Natural killer cell treated with Interleukin-12 subunit alpha and Interleukin-12 subunit beta and Interleukin-15 and Interleukin-18, amount 100 ng/mL, for 72 hours (primary cell): ENCODE measurements at regions not wholly inside any gene's neighbourhood (a gene's known extent, or its start where the extent isn't known, plus 50 kb on each side); places are given as distances from the start of the nearest gene placed in this dataset.
"Not testable (repeated sequence)": the region's sequence is repeated elsewhere in the genome, so short reads cannot be mapped to it uniquely, and the experiment has no call there.

Experiments
- ATAC-seq, 2 donors: fragments of 150-1000 bp; cut with Tn5 transposase in 1 of 2; sonication (Bioruptor Pico), chemical (Tn5 transposase) in 1 of 2; 2 replicates each; pipeline ENCODE4 v1.10.0; 2021
- DNase-seq: peaks from one replicate; pipeline ENCODE4 v3.0.0; 2022; ENCODE audit warnings: low spot score
- H3K27ac Mint-ChIP-seq, 2 donors: 1 replicate in 1 of 2; 2 replicates in 1 of 2; pipeline ENCODE4 v1.8.0; 2022; ENCODE audit warnings: mixed read lengths in 2 of 2, mild to moderate bottlenecking in 1 of 2, moderate library complexity in 1 of 2
- H3K27me3 Mint-ChIP-seq, 2 donors: 1 replicate in 1 of 2; 2 replicates in 1 of 2; pipeline ENCODE4 v1.8.0; 2022; ENCODE audit warnings: mixed read lengths in 2 of 2
- H3K36me3 Mint-ChIP-seq: one replicate; pipeline ENCODE4 v1.8.0; 2022; ENCODE audit warnings: mixed read lengths
- H3K4me1 Mint-ChIP-seq, 2 donors: 1 replicate in 1 of 2; 2 replicates in 1 of 2; pipeline ENCODE4 v1.8.0; 2022; ENCODE audit warnings: low read depth in 2 of 2, mixed read lengths in 2 of 2, mild to moderate bottlenecking in 1 of 2
- H3K4me3 Mint-ChIP-seq: one replicate; pipeline ENCODE4 v1.8.0; 2022; ENCODE audit warnings: mixed read lengths
- H3K9me3 Mint-ChIP-seq: 2 replicates; pipeline ENCODE4 v1.8.0; 2022; ENCODE audit warnings: mixed read lengths

GRCh38 chr17:71546419-71546818 is 574.4 kb upstream of the SOX9 start:
- no peaks in the 10 kb centered on the region for H3K36me3 Mint-ChIP-seq
- peaks cover 11% of the 10 kb centered on the region for H3K9me3 Mint-ChIP-seq
- no peak for ATAC-seq
- no peaks in the 10 kb centered on the region for H3K27me3 Mint-ChIP-seq
- H3K4me3 Mint-ChIP-seq, result no peak overlapping the region
- no peaks in the 10 kb centered on the region for H3K4me1 Mint-ChIP-seq
- DNase-seq, result no peak
- no peak overlapping the region for H3K27ac Mint-ChIP-seq

- Mint-ChIP-seq H3K4me3 (no peak overlapping the region), H3K27me3 (no peaks in the 10 kb centered on the region), H3K4me1 (no peaks in the 10 kb centered on the region), H3K27ac (no peak overlapping the region), H3K9me3 (peaks cover 11% of the 10 kb centered on the region), H3K36me3 (no peaks in the 10 kb centered on the region)
- no peak for DNase-seq
- no peak for ATAC-seq
Measured at GRCh38 chr17:71547904-71548303, 572.9 kb upstream of the SOX9 start.

- H3K4me1 Mint-ChIP-seq, result no peaks in the 10 kb centered on the region
- ATAC-seq (no peak), DNase-seq (no peak)
- H3K36me3 Mint-ChIP-seq, result no peaks in the 10 kb centered on the region
- H3K27ac Mint-ChIP-seq, result no peak overlapping the region
- H3K27me3 Mint-ChIP-seq, result no peaks in the 10 kb centered on the region
- H3K4me3 Mint-ChIP-seq, result no peak overlapping the region
- H3K9me3 Mint-ChIP-seq, result peaks cover 11% of the 10 kb centered on the region
Measured at GRCh38 chr17:71548540-71549190, 572.2 kb upstream of the SOX9 start.

GRCh38 chr17:71550675-71551074 is 570.1 kb upstream of the SOX9 start:
- Mint-ChIP-seq H3K27ac (no peak overlapping the region), H3K4me3 (no peak overlapping the region), H3K9me3 (peaks cover 8% of the 10 kb centered on the region), H3K36me3 (no peaks in the 10 kb centered on the region), H3K27me3 (no peaks in the 10 kb centered on the region), H3K4me1 (no peaks in the 10 kb centered on the region)
- no peak for ATAC-seq
- no peak for DNase-seq

- H3K9me3 Mint-ChIP-seq, result peaks cover 7% of the 10 kb centered on the region
- H3K36me3 Mint-ChIP-seq, result peaks cover 4% of the 10 kb centered on the region
- H3K27me3 Mint-ChIP-seq, result no peaks in the 10 kb centered on the region
- no peaks in the 10 kb centered on the region for H3K4me1 Mint-ChIP-seq
- DNase-seq (no peak), ATAC-seq (no peak)
- H3K27ac Mint-ChIP-seq, result no peak overlapping the region
- no peak overlapping the region for H3K4me3 Mint-ChIP-seq
Measured at GRCh38 chr17:71553381-71553780, 567.4 kb upstream of the SOX9 start.

- Mint-ChIP-seq H3K4me1 (no peaks in the 10 kb centered on the region), H3K27ac (no peak overlapping the region), H3K27me3 (no peaks in the 10 kb centered on the region), H3K9me3 (peaks cover 10% of the 10 kb centered on the region), H3K36me3 (peaks cover 4% of the 10 kb centered on the region), H3K4me3 (no peak overlapping the region)
- no peak for ATAC-seq
- no peak for DNase-seq
Measured at GRCh38 chr17:71558901-71559300, 561.9 kb upstream of the SOX9 start.

- H3K36me3 Mint-ChIP-seq, result no peaks in the 10 kb centered on the region
- no peak for ATAC-seq
- no peak overlapping the region for H3K27ac Mint-ChIP-seq
- no peaks in the 10 kb centered on the region for H3K4me1 Mint-ChIP-seq
- H3K27me3 Mint-ChIP-seq, result no peaks in the 10 kb centered on the region
- peaks cover 6% of the 10 kb centered on the region for H3K9me3 Mint-ChIP-seq
- no peak overlapping the region for H3K4me3 Mint-ChIP-seq
- DNase-seq, result no peak
Measured at GRCh38 chr17:71572343-71572742, 548.5 kb upstream of the SOX9 start.

- Mint-ChIP-seq H3K36me3 (peaks cover 6% of the 10 kb centered on the region), H3K27me3 (no peaks in the 10 kb centered on the region), H3K27ac (no peak overlapping the region), H3K4me1 (no peaks in the 10 kb centered on the region), H3K4me3 (no peak overlapping the region), H3K9me3 (peaks cover 15% of the 10 kb centered on the region)
- DNase-seq, result no peak
- ATAC-seq, result no peak
Measured at GRCh38 chr17:71578446-71578845, 542.4 kb upstream of the SOX9 start.

GRCh38 chr17:71580220-71580619 is 540.6 kb upstream of the SOX9 start:
- DNase-seq, result no peak
- no peak for ATAC-seq
- no peaks in the 10 kb centered on the region for H3K4me1 Mint-ChIP-seq
- peaks cover 6% of the 10 kb centered on the region for H3K36me3 Mint-ChIP-seq
- H3K27me3 Mint-ChIP-seq, result no peaks in the 10 kb centered on the region
- no peak overlapping the region for H3K4me3 Mint-ChIP-seq
- H3K9me3 Mint-ChIP-seq, result peaks cover 17% of the 10 kb centered on the region
- no peak overlapping the region for H3K27ac Mint-ChIP-seq

- H3K4me1 Mint-ChIP-seq, result no peaks in the 10 kb centered on the region
- peaks cover 13% of the 10 kb centered on the region for H3K9me3 Mint-ChIP-seq
- H3K27me3 Mint-ChIP-seq, result no peaks in the 10 kb centered on the region
- H3K4me3 Mint-ChIP-seq, result no peak overlapping the region
- no peak overlapping the region for H3K27ac Mint-ChIP-seq
- no peaks in the 10 kb centered on the region for H3K36me3 Mint-ChIP-seq
- no peak for DNase-seq
- ATAC-seq, result no peak
Measured at GRCh38 chr17:71585540-71585939, 535.3 kb upstream of the SOX9 start.

- ATAC-seq (no peak), DNase-seq (no peak)
- H3K27ac Mint-ChIP-seq, result no peak overlapping the region
- no peak overlapping the region for H3K4me3 Mint-ChIP-seq
- no peaks in the 10 kb centered on the region for H3K4me1 Mint-ChIP-seq
- H3K27me3 Mint-ChIP-seq, result no peaks in the 10 kb centered on the region
- H3K36me3 Mint-ChIP-seq, result no peaks in the 10 kb centered on the region
- peaks cover 17% of the 10 kb centered on the region for H3K9me3 Mint-ChIP-seq
Measured at GRCh38 chr17:71592431-71592830, 528.4 kb upstream of the SOX9 start.

- ATAC-seq (no peak), DNase-seq (no peak)
- Mint-ChIP-seq H3K27ac (no peak overlapping the region), H3K27me3 (no peaks in the 10 kb centered on the region), H3K4me3 (no peak overlapping the region), H3K4me1 (no peaks in the 10 kb centered on the region), H3K9me3 (peaks cover 14% of the 10 kb centered on the region), H3K36me3 (no peaks in the 10 kb centered on the region)
Measured at GRCh38 chr17:71593078-71593477, 527.7 kb upstream of the SOX9 start.

- not testable (repeated sequence) for H3K4me3 Mint-ChIP-seq, H3K27ac Mint-ChIP-seq, H3K4me1 Mint-ChIP-seq, H3K27me3 Mint-ChIP-seq, DNase-seq, ATAC-seq, H3K36me3 Mint-ChIP-seq
- H3K9me3 Mint-ChIP-seq, result peaks cover 14% of the 10 kb centered on the region
Measured at GRCh38 chr17:71599583-71599982, 521.2 kb upstream of the SOX9 start.

GRCh38 chr17:71600137-71600789 is 520.6 kb upstream of the SOX9 start:
- H3K27ac Mint-ChIP-seq, result no peak overlapping the region
- no peak for DNase-seq
- H3K36me3 Mint-ChIP-seq, result no peaks in the 10 kb centered on the region
- ATAC-seq, result no peak
- H3K4me1 Mint-ChIP-seq, result no peaks in the 10 kb centered on the region
- H3K27me3 Mint-ChIP-seq, result no peaks in the 10 kb centered on the region
- no peak overlapping the region for H3K4me3 Mint-ChIP-seq
- H3K9me3 Mint-ChIP-seq, result peaks cover 12% of the 10 kb centered on the region
